IMR-90 (cell line): ENCODE measurements at regions not wholly inside any gene's neighbourhood (a gene's known extent, or its start where the extent isn't known, plus 50 kb on each side); places are given as distances from the start of the nearest gene placed in this dataset.

Source experiments
- ATAC-seq: fragments of 200-7000 bp; cut with Tn5 transposase; 2 replicates; pipeline ENCODE4 v1.9.1; 2020; ENCODE audit warnings: low read depth, mild to moderate bottlenecking, moderate library complexity
- BruUV-seq: library from RNA; stranded (reverse); fragments of 400-500 nt; replicated peaks from 2 replicates; lab custom pipeline; 2021; lab: Mats Ljungman, UMichigan
- CTCF ChIA-PET: fragments of 300-600 bp; formaldehyde crosslinking; extraction: SDS; loops from one replicate; lab custom pipeline; 2021; ENCODE audit warnings: antibody characterized with exemption; lab: Yijun Ruan, JAX
- POLR2A ChIA-PET: fragments of 300-600 bp; sonication (Branson Sonifier 250); formaldehyde crosslinking; loops from one replicate; lab custom pipeline; 2022; ENCODE audit warnings: antibody characterized with exemption; ENCODE audit not compliant: unreplicated experiment; lab: Charles Lee
- DNase-seq: peaks from one replicate; pipeline ENCODE4 v3.0.0; 2013
- H2AFZ ChIP-seq: replicated peaks from 2 replicates; pipeline ENCODE3; 2013; ENCODE audit warnings: low read length, mild to moderate bottlenecking; ENCODE audit not compliant: poor library complexity
- H2AK5ac ChIP-seq: 2 replicates; pipeline ENCODE4 v1.6.1; 2013; ENCODE audit warnings: low read depth, low read length, inconsistent platforms
- H2AK9ac ChIP-seq: replicated peaks from 2 replicates; pipeline ENCODE3; 2013; ENCODE audit warnings: mild to moderate bottlenecking, low read depth, low read length, moderate library complexity; ENCODE audit not compliant: poor library complexity
- H2BK120ac ChIP-seq: 2 replicates; pipeline ENCODE4 v1.6.1; 2013; ENCODE audit warnings: low read depth, low read length, inconsistent platforms
- H2BK15ac ChIP-seq: 3 replicates; pipeline ENCODE4 v1.6.1; 2013; ENCODE audit warnings: low read depth, low read length, inconsistent platforms
- H2BK20ac ChIP-seq: 2 replicates; pipeline ENCODE4 v1.6.1; 2013; ENCODE audit warnings: low read depth, mild to moderate bottlenecking, inconsistent platforms, low read length, moderate library complexity
- H2BK5ac ChIP-seq: 2 replicates; pipeline ENCODE4 v1.6.1; 2013; ENCODE audit warnings: mild to moderate bottlenecking, low read depth, low read length, inconsistent platforms; ENCODE audit not compliant: poor library complexity, severe bottlenecking
- H3K14ac ChIP-seq: replicated peaks from 2 replicates; pipeline ENCODE4 v1.6.1; 2013; ENCODE audit warnings: low read depth, low read length, inconsistent platforms
- H3K18ac ChIP-seq: 2 replicates; pipeline ENCODE4 v1.6.1; 2013; ENCODE audit warnings: low read depth, low read length, control low read depth
- H3K23ac ChIP-seq: 2 replicates; pipeline ENCODE4 v1.6.1; 2013; ENCODE audit warnings: low read depth, low read length, inconsistent platforms
- H3K27ac ChIP-seq: 2 replicates; pipeline ENCODE4 v1.5.1; 2013; ENCODE audit warnings: mild to moderate bottlenecking, control low read depth, low read length; ENCODE audit not compliant: insufficient read depth
- H3K27me3 ChIP-seq: 2 replicates; pipeline ENCODE4 v1.6.1; 2013; ENCODE audit warnings: low read length; ENCODE audit not compliant: control insufficient read depth, insufficient read depth
- H3K36me3 ChIP-seq: 2 replicates; pipeline ENCODE4 v1.6.1; 2013; ENCODE audit warnings: low read length, mixed read lengths; ENCODE audit not compliant: control insufficient read depth, insufficient read depth
- H3K4ac ChIP-seq: 2 replicates; pipeline ENCODE4 v1.6.1; 2013; ENCODE audit warnings: low read depth, low read length, inconsistent platforms
- H3K4me1 ChIP-seq: 2 replicates; pipeline ENCODE4 v1.6.1; 2013; ENCODE audit warnings: low read length, mixed read lengths; ENCODE audit not compliant: control insufficient read depth, insufficient read depth
- H3K4me2 ChIP-seq: 2 replicates; pipeline ENCODE4 v1.6.1; 2013; ENCODE audit warnings: low read depth, mild to moderate bottlenecking, control low read depth, low read length, moderate library complexity
- H3K4me3 ChIP-seq: 2 replicates; pipeline ENCODE4 v1.5.1; 2013; ENCODE audit warnings: low read depth, mild to moderate bottlenecking, control low read depth, low read length, moderate library complexity; ENCODE audit not compliant: insufficient read depth
- H3K56ac ChIP-seq: 2 replicates; pipeline ENCODE4 v1.6.1; 2013; ENCODE audit warnings: low read length, inconsistent platforms; ENCODE audit not compliant: insufficient read depth; ENCODE audit errors: extremely low read depth
- H3K79me1 ChIP-seq, 2 experiments: 2 replicates each; pipeline ENCODE4 v1.6.1; 2013; ENCODE audit warnings: low read length in 2 of 2, inconsistent platforms in 1 of 2, low read depth in 1 of 2
- H3K9ac ChIP-seq: 2 replicates; pipeline ENCODE4 v1.6.1; 2013; ENCODE audit warnings: low read depth, low read length, control low read depth
- H3K9me1 ChIP-seq: 2 replicates; pipeline ENCODE4 v1.6.1; 2013; ENCODE audit warnings: low read length, inconsistent platforms; ENCODE audit not compliant: insufficient read depth
- H3K9me3 ChIP-seq: 2 replicates; pipeline ENCODE4 v1.6.1; 2013; ENCODE audit warnings: low read length; ENCODE audit not compliant: control insufficient read depth, insufficient read depth
- H4K20me1 ChIP-seq: 2 replicates; pipeline ENCODE4 v1.6.1; 2013; ENCODE audit warnings: low read length, inconsistent platforms; ENCODE audit not compliant: insufficient read depth
- H4K5ac ChIP-seq: 2 replicates; pipeline ENCODE4 v1.6.1; 2013; ENCODE audit warnings: mild to moderate bottlenecking, low read depth, low read length, control low read depth
- H4K8ac ChIP-seq, 2 experiments: 2 replicates each; pipeline ENCODE4 v1.6.1; 2013; ENCODE audit warnings: low read depth in 2 of 2, low read length in 2 of 2, control low read depth in 1 of 2, inconsistent platforms in 1 of 2
- H4K91ac ChIP-seq: 2 replicates; pipeline ENCODE4 v1.6.1; 2013; ENCODE audit warnings: low read depth, low read length, inconsistent platforms; ENCODE audit not compliant: insufficient read depth
- BHLHE40 ChIP-seq: fragments of 150-350 bp; IDR thresholded peaks from 2 replicates; pipeline ENCODE4 v1.6.1; 2016; ENCODE audit warnings: mild to moderate bottlenecking, low read depth, low read length
- CEBPB ChIP-seq: IDR thresholded peaks from 2 replicates; pipeline ENCODE4 v1.6.1; 2012; ENCODE audit warnings: low read depth, low read length, improper control_type of control experiment
- CHD1 ChIP-seq: IDR thresholded peaks from 2 replicates; pipeline ENCODE4 v1.6.1; 2012; ENCODE audit warnings: low read depth, low read length, improper control_type of control experiment
- FOS ChIP-seq: fragments of 150-350 bp; IDR thresholded peaks from 2 replicates; pipeline ENCODE4 v1.6.1; 2016; ENCODE audit warnings: low read depth, low read length
- MAFK ChIP-seq: IDR thresholded peaks from 2 replicates; pipeline ENCODE4 v1.6.1; 2012; ENCODE audit warnings: low read depth, low read length, improper control_type of control experiment
- MAZ ChIP-seq: IDR thresholded peaks from 2 replicates; pipeline ENCODE4 v1.6.1; 2012; ENCODE audit warnings: low read depth, mild to moderate bottlenecking, low read length, improper control_type of control experiment, moderate library complexity, borderline replicate concordance
- MXI1 ChIP-seq: IDR thresholded peaks from 2 replicates; pipeline ENCODE4 v1.6.1; 2012; ENCODE audit warnings: low read depth, mild to moderate bottlenecking, low read length, moderate library complexity, borderline replicate concordance
- NFE2L2 ChIP-seq: fragments of 150-350 bp; IDR thresholded peaks from 2 replicates; pipeline ENCODE4 v1.6.1; 2016; ENCODE audit warnings: low read depth, mild to moderate bottlenecking, low read length
- POLR2A ChIP-seq: IDR thresholded peaks from 2 replicates; pipeline ENCODE4 v1.6.1; 2012; ENCODE audit warnings: mild to moderate bottlenecking, low read depth, low read length
- RAD21 ChIP-seq: IDR thresholded peaks from 2 replicates; pipeline ENCODE4 v1.6.1; 2012; ENCODE audit warnings: low read length, improper control_type of control experiment
- RCOR1 ChIP-seq: IDR thresholded peaks from 2 replicates; pipeline ENCODE4 v1.6.1; 2012; ENCODE audit warnings: mild to moderate bottlenecking, low read length, improper control_type of control experiment; ENCODE audit not compliant: insufficient replicate concordance
- RFX5 ChIP-seq: IDR thresholded peaks from 2 replicates; pipeline ENCODE4 v1.8.0; 2012; ENCODE audit warnings: low read depth, mild to moderate bottlenecking, low read length, moderate library complexity
- SMC3 ChIP-seq: fragments of 150-350 bp; IDR thresholded peaks from 2 replicates; pipeline ENCODE4 v1.6.1; 2016; ENCODE audit warnings: low read depth, mild to moderate bottlenecking, antibody characterized with exemption, low read length, moderate library complexity
- dilution Hi-C: fragments of 300-500 bp; cut with HindIII; formaldehyde crosslinking; loops from one replicate; pipeline ENCODE4 v1.14.3; 2018; ENCODE audit warnings: low sequenced_read_pairs; ENCODE audit not compliant: unreplicated experiment
- in situ Hi-C: fragments of 300-500 bp; cut with MboI; formaldehyde crosslinking; loops from 3 replicates; pipeline ENCODE4 v1.14.3; 2019; ENCODE audit warnings: low sequenced_read_pairs, inconsistent platforms, mixed read lengths
- intact Hi-C: fragments of 100-400 bp; cut with micrococcal nuclease; formaldehyde crosslinking; loops from 2 replicates; pipeline ENCODE4 v1.10.0; 2022
- TF ChIP-seq, protein P1 (sequence below): conservative IDR thresholded peaks from 2 replicates; pipeline ENCODE4 v1.5.1; 2012; ENCODE audit warnings: mild to moderate bottlenecking, low read depth, low read length, improper control_type of control experiment
- TF ChIP-seq, protein P2 (sequence below): fragments of 150-350 bp; IDR thresholded peaks from 2 replicates; pipeline ENCODE4 v1.6.1; 2017; ENCODE audit warnings: mild to moderate bottlenecking, antibody characterized with exemption, low read length, low read depth
- TF ChIP-seq, protein P3 (sequence below): fragments of 150-350 bp; IDR thresholded peaks from 2 replicates; pipeline ENCODE4 v1.6.1; 2016; ENCODE audit warnings: low read depth, mild to moderate bottlenecking, low read length, moderate library complexity, borderline replicate concordance

DNA sequence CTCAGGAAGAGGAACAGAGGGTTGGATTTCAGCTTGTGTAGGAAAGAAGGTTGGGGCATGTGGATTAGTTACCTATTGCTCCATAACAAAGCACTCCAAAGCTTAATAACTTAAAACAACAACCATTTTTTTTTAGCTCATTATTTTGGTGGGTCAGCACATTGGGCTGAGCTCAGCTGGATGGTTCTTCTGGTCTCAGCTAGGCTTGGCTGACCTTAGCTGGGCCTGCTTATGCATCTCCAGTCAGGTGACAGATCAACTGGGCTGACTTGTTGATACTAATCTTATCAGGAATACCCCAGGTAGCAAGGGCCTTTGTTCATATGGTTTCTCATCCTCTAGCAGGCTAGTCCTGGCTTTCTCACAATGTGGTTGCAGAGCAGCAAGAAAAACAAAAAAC is 106.4 kb downstream of the C11orf91 start:
- no TSS peak for BruUV-seq
- Histone ChIP-seq H2BK20ac (no peak overlapping the region), H3K27ac (no peak overlapping the region), H3K27me3 (no peaks in the 10 kb centered on the region; the same call in 1 of the 2 replicates), H3K9me3 (peaks cover 3% of the 10 kb centered on the region; the same call in 1 of the 2 replicates), H2BK5ac (no peak overlapping the region), H2AFZ (no peak overlapping the region), H3K14ac (no peak overlapping the region), H3K23ac (no peak overlapping the region), H2AK5ac (no peak overlapping the region), H4K20me1 (no peaks in the 10 kb centered on the region), H4K91ac (no peak overlapping the region), H4K8ac (no peak overlapping the region), H3K4me2 (no peak overlapping the region), H3K9me1 (no peaks in the 10 kb centered on the region), H2BK15ac (no peak overlapping the region), H3K18ac (no peak overlapping the region), H3K9ac (no peak overlapping the region), H2AK9ac (no peak overlapping the region), H3K36me3 (no peaks in the 10 kb centered on the region), H2BK120ac (no peak overlapping the region), H3K4me3 (no peak overlapping the region), H3K79me1 (no peaks in the 10 kb centered on the region), H3K4me1 (no peaks in the 10 kb centered on the region), H3K4ac (no peak overlapping the region), H4K5ac (no peak overlapping the region), H3K56ac (no peak overlapping the region)
- dilution Hi-C loops = no loop called here
- CTCF ChIA-PET = interaction anchor here (0.6 kb wide), 1 partner anchor 207 kb away, joined by 3 read pairs; no protein-coding TSS in a partner anchor
- in situ Hi-C loops = no loop called here
- ATAC-seq (no peak), DNase-seq (no peak)
- intact Hi-C loops = no loop called here
- POLR2A ChIA-PET = no interaction called here
- TF ChIP-seq, protein P1, sequence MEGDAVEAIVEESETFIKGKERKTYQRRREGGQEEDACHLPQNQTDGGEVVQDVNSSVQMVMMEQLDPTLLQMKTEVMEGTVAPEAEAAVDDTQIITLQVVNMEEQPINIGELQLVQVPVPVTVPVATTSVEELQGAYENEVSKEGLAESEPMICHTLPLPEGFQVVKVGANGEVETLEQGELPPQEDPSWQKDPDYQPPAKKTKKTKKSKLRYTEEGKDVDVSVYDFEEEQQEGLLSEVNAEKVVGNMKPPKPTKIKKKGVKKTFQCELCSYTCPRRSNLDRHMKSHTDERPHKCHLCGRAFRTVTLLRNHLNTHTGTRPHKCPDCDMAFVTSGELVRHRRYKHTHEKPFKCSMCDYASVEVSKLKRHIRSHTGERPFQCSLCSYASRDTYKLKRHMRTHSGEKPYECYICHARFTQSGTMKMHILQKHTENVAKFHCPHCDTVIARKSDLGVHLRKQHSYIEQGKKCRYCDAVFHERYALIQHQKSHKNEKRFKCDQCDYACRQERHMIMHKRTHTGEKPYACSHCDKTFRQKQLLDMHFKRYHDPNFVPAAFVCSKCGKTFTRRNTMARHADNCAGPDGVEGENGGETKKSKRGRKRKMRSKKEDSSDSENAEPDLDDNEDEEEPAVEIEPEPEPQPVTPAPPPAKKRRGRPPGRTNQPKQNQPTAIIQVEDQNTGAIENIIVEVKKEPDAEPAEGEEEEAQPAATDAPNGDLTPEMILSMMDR = no peak
- TF ChIP-seq FOS (no peak), SMC3 (no peak), BHLHE40 (no peak), MXI1 (no peak), NFE2L2 (no peak), RCOR1 (no peak), CEBPB (no peak), POLR2A (no peak), MAZ (no peak), RFX5 (no peak), MAFK (no peak), RAD21 (no peak), CHD1 (no peak)
- TF ChIP-seq, protein P2, sequence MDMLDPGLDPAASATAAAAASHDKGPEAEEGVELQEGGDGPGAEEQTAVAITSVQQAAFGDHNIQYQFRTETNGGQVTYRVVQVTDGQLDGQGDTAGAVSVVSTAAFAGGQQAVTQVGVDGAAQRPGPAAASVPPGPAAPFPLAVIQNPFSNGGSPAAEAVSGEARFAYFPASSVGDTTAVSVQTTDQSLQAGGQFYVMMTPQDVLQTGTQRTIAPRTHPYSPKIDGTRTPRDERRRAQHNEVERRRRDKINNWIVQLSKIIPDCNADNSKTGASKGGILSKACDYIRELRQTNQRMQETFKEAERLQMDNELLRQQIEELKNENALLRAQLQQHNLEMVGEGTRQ = no peak
- TF ChIP-seq, protein P3, sequence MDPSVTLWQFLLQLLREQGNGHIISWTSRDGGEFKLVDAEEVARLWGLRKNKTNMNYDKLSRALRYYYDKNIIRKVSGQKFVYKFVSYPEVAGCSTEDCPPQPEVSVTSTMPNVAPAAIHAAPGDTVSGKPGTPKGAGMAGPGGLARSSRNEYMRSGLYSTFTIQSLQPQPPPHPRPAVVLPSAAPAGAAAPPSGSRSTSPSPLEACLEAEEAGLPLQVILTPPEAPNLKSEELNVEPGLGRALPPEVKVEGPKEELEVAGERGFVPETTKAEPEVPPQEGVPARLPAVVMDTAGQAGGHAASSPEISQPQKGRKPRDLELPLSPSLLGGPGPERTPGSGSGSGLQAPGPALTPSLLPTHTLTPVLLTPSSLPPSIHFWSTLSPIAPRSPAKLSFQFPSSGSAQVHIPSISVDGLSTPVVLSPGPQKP = no peak
